PC-9 (cell line): ENCODE measurements at regions not wholly inside any gene's neighbourhood (a gene's known extent, or its start where the extent isn't known, plus 50 kb on each side); places are given as distances from the start of the nearest gene placed in this dataset.

ENCODE experiments used
- BruUV-seq: library from RNA; stranded (reverse); fragments of 400-500 nt; replicated peaks from 2 replicates; lab custom pipeline; 2021; lab: Mats Ljungman, UMichigan
- CTCF ChIA-PET: fragments of 300-600 bp; sonication (Branson Sonifier 250); formaldehyde crosslinking; loops from one replicate; lab custom pipeline; 2022; ENCODE audit warnings: antibody characterized with exemption; lab: Charles Lee
- POLR2A ChIA-PET: fragments of 300-600 bp; sonication (Branson Sonifier 250); formaldehyde crosslinking; loops from one replicate; lab custom pipeline; 2022; ENCODE audit warnings: antibody characterized with exemption; ENCODE audit not compliant: unreplicated experiment; lab: Charles Lee
- DNase-seq, 2 experiments: peaks; one replicate each; pipeline versions ENCODE4 v3.0.0 to v3.0.0-alpha.2; 2015 to 2022; ENCODE audit warnings: mixed read lengths in 1 of 2
- H2AFZ ChIP-seq: fragments of 200-600 bp; sonication (generic); 2 replicates; pipeline ENCODE4 v1.8.1; 2017; ENCODE audit warnings: antibody characterized with exemption
- H3F3A ChIP-seq: fragments of 200-600 bp; sonication (generic); 2 replicates; pipeline ENCODE4 v1.8.1; 2017; ENCODE audit warnings: antibody characterized with exemption, mild to moderate bottlenecking, low read depth; ENCODE audit not compliant: insufficient read depth
- H3K27ac ChIP-seq: fragments of 200-600 bp; sonication (generic); 2 replicates; pipeline ENCODE4 v1.6.1; 2016; ENCODE audit warnings: mixed run types
- H3K27me3 ChIP-seq: fragments of 200-600 bp; sonication (generic); 2 replicates; pipeline ENCODE4 v1.6.1; 2016; ENCODE audit warnings: low read depth, mixed run types; ENCODE audit not compliant: insufficient read depth
- H3K36me3 ChIP-seq: fragments of 200-600 bp; sonication (generic); 2 replicates; pipeline ENCODE4 v1.6.1; 2016; ENCODE audit warnings: low read depth, mixed run types
- H3K4me1 ChIP-seq: fragments of 200-600 bp; sonication (generic); replicated peaks from 2 replicates; pipeline ENCODE4 v1.6.1; 2016; ENCODE audit warnings: mixed run types; ENCODE audit not compliant: insufficient read depth
- H3K4me2 ChIP-seq: fragments of 200-600 bp; sonication (generic); 2 replicates; pipeline ENCODE4 v1.6.1; 2017; ENCODE audit warnings: mixed run types
- H3K4me3 ChIP-seq: fragments of 200-600 bp; sonication (generic); 2 replicates; pipeline ENCODE4 v1.6.1; 2016; ENCODE audit warnings: mixed run types
- H3K79me2 ChIP-seq: fragments of 200-600 bp; sonication (generic); 2 replicates; pipeline ENCODE4 v1.6.1; 2017; ENCODE audit warnings: low read depth, mixed run types
- H3K9me2 ChIP-seq: fragments of 200-600 bp; sonication (generic); 2 replicates; pipeline ENCODE4 v1.8.1; 2017; ENCODE audit warnings: mild to moderate bottlenecking; ENCODE audit not compliant: insufficient read depth
- H3K9me3 ChIP-seq: fragments of 200-600 bp; sonication (generic); 2 replicates; pipeline ENCODE4 v1.8.1; 2016; ENCODE audit warnings: low read depth; ENCODE audit not compliant: insufficient read depth
- H4K20me1 ChIP-seq: fragments of 200-600 bp; sonication (generic); 2 replicates; pipeline ENCODE4 v1.8.1; 2017; ENCODE audit not compliant: insufficient read depth
- CTCF ChIP-seq: fragments of 200-600 bp; sonication (generic); conservative IDR thresholded peaks from 2 replicates; pipeline ENCODE4 v1.6.1; 2017; ENCODE audit warnings: mixed run types, antibody characterized with exemption, mild to moderate bottlenecking, moderate library complexity
- EZH2 ChIP-seq: fragments of 200-600 bp; sonication (generic); IDR thresholded peaks from 2 replicates; pipeline ENCODE4 v1.8.0; 2017; ENCODE audit warnings: antibody characterized with exemption, low read depth
- intact Hi-C: fragments of 100-400 bp; cut with micrococcal nuclease; formaldehyde crosslinking; loops from one replicate; pipeline ENCODE4 v1.10.0; 2022; ENCODE audit not compliant: unreplicated experiment

- no peaks in the 10 kb centered on the region for H3K4me1 ChIP-seq
- H3K27ac ChIP-seq: no peak overlapping the region
- no peaks in the 10 kb centered on the region for H3K79me2 ChIP-seq
- no peak for TF ChIP-seq EZH2
- no peak for TF ChIP-seq CTCF
- no TSS peak for BruUV-seq
- no peaks in the 10 kb centered on the region for H3F3A ChIP-seq
- H3K36me3 ChIP-seq: no peaks in the 10 kb centered on the region
- no peaks in the 10 kb centered on the region for H4K20me1 ChIP-seq
- CTCF ChIA-PET: no interaction called here
- H3K4me3 ChIP-seq: no peak overlapping the region
- POLR2A ChIA-PET: no interaction called here
- H3K27me3 ChIP-seq: no peaks in the 10 kb centered on the region
- H3K9me2 ChIP-seq: no peaks in the 10 kb centered on the region
- H2AFZ ChIP-seq: no peak overlapping the region
- intact Hi-C loops: no loop called here
- DNase-seq: no peak
- no peaks in the 10 kb centered on the region for H3K9me3 ChIP-seq
- H3K4me2 ChIP-seq: no peak overlapping the region
Measured at GRCh38 chr4:133513901-133514300, 364.8 kb downstream of the PCDH10 start.

- no peaks in the 10 kb centered on the region for H3F3A ChIP-seq
- H3K4me3 ChIP-seq: no peak overlapping the region
- H3K9me2 ChIP-seq: no peaks in the 10 kb centered on the region
- no peaks in the 10 kb centered on the region for H3K9me3 ChIP-seq
- H3K27ac ChIP-seq: no peak overlapping the region
- BruUV-seq: no TSS peak
- ChIA-PET POLR2A (no interaction called here), CTCF (no interaction called here)
- TF ChIP-seq CTCF (no peak), EZH2 (no peak)
- no peaks in the 10 kb centered on the region for H3K27me3 ChIP-seq
- H3K79me2 ChIP-seq: no peaks in the 10 kb centered on the region
- H3K36me3 ChIP-seq: no peaks in the 10 kb centered on the region
- no peaks in the 10 kb centered on the region for H4K20me1 ChIP-seq
- no peak for DNase-seq
- intact Hi-C loops: no loop called here
- no peak overlapping the region for H2AFZ ChIP-seq
- H3K4me1 ChIP-seq: no peaks in the 10 kb centered on the region
- H3K4me2 ChIP-seq: no peak overlapping the region
Measured at GRCh38 chr4:133498149-133498548, 349.1 kb downstream of the PCDH10 start.

- no peaks in the 10 kb centered on the region for H3K27me3 ChIP-seq
- POLR2A ChIA-PET: no interaction called here
- H3F3A ChIP-seq: no peaks in the 10 kb centered on the region
- DNase-seq: no peak
- no peaks in the 10 kb centered on the region for H3K4me1 ChIP-seq
- H3K9me2 ChIP-seq: no peaks in the 10 kb centered on the region
- BruUV-seq: no TSS peak
- no peaks in the 10 kb centered on the region for H4K20me1 ChIP-seq
- no peaks in the 10 kb centered on the region for H3K9me3 ChIP-seq
- H3K4me2 ChIP-seq: no peak overlapping the region
- H2AFZ ChIP-seq: no peak overlapping the region
- CTCF ChIA-PET: no interaction called here
- intact Hi-C loops: no loop called here
- H3K79me2 ChIP-seq: no peaks in the 10 kb centered on the region
- no peak overlapping the region for H3K4me3 ChIP-seq
- H3K27ac ChIP-seq: no peak overlapping the region
- H3K36me3 ChIP-seq: no peaks in the 10 kb centered on the region
- TF ChIP-seq EZH2: no peak
- no peak for TF ChIP-seq CTCF
Measured at GRCh38 chr4:133493776-133494175, 344.7 kb downstream of the PCDH10 start.
